K562 (cell line): ENCODE measurements at regions not wholly inside any gene's neighbourhood (a gene's known extent, or its start where the extent isn't known, plus 50 kb on each side); places are given as distances from the start of the nearest gene placed in this dataset.

Source experiments
- ATAC-seq: fragments of 200-7000 bp; cut with Tn5 transposase; 3 replicates; pipeline ENCODE4 v1.9.1; 2020; ENCODE audit warnings: moderate library complexity
- BruUV-seq: library from RNA; stranded (reverse); fragments of 400-500 nt; replicated peaks from 2 replicates; lab custom pipeline; 2021; lab: Mats Ljungman, UMichigan
- CTCF ChIA-PET: fragments of 300-600 bp; formaldehyde crosslinking; extraction: SDS; loops from one replicate; lab custom pipeline; 2021; ENCODE audit warnings: low intra/inter-chr PET ratio; lab: Yijun Ruan, JAX
- POLR2A ChIA-PET: fragments of 300-600, 350-650 bp; sonication (Branson Sonifier 250); formaldehyde crosslinking; extraction: SDS; loops from one replicate; lab custom pipeline; 2021; ENCODE audit warnings: antibody characterized with exemption, inconsistent platforms; lab: Yijun Ruan, JAX
- DNase-seq, 4 experiments: peaks; one replicate each; pipeline versions ENCODE4 v3.0.0 to v3.0.0-alpha.2; 2011 to 2018; ENCODE audit warnings: low spot score in 3 of 4, mixed read lengths in 3 of 4; ENCODE audit errors: extremely low read depth in 1 of 4
- FAIRE-seq: peaks from 2 replicates; lab custom pipeline; 2011; peaks lifted over from hg19 to GRCh38; lab: Jason Lieb, UNC
- H2AFZ ChIP-seq: 2 replicates; pipeline ENCODE4 v1.6.0; 2011; ENCODE audit warnings: low read depth, low read length, control low read depth, inconsistent platforms
- H3K27ac ChIP-seq: fragments of 200-600 bp; 3 replicates; pipeline ENCODE4 v1.8.0; 2011; ENCODE audit warnings: low read depth, mild to moderate bottlenecking, control low read depth, inconsistent platforms, low read length, moderate library complexity, mixed read lengths; ENCODE audit errors: extremely low read depth
- H3K27me3 ChIP-seq, 2 experiments: fragments of 300-600 bp in 1 of 2; 2 replicates in 1 of 2; 3 replicates in 1 of 2; pipeline versions ENCODE4 v1.6.0 to v1.8.0; 2011; ENCODE audit warnings: inconsistent platforms in 2 of 2, low read length in 2 of 2, mild to moderate bottlenecking in 1 of 2, mixed read lengths in 1 of 2, moderate library complexity in 1 of 2; ENCODE audit not compliant: control insufficient read depth in 2 of 2, insufficient read depth in 2 of 2
- H3K36me3 ChIP-seq: fragments of 300-600 bp; 3 replicates; pipeline ENCODE4 v1.8.0; 2011; ENCODE audit warnings: mild to moderate bottlenecking, low read length, inconsistent platforms; ENCODE audit not compliant: control insufficient read depth, insufficient read depth
- H3K4me1 ChIP-seq, 2 experiments: fragments of 200-600 bp in 1 of 2; replicated peaks in 1 of 2; 2 replicates in 1 of 2; 3 replicates in 1 of 2; pipeline versions ENCODE4 v1.5.1 to v1.8.0; 2011; ENCODE audit warnings: inconsistent platforms in 2 of 2, low read length in 2 of 2, mild to moderate bottlenecking in 1 of 2, mixed read lengths in 1 of 2, moderate library complexity in 1 of 2; ENCODE audit not compliant: control insufficient read depth in 2 of 2, insufficient read depth in 2 of 2
- H3K4me2 ChIP-seq: 2 replicates; pipeline ENCODE4 v1.6.1; 2011; ENCODE audit warnings: low read length, control low read depth, inconsistent platforms, mixed read lengths; ENCODE audit not compliant: insufficient read depth
- H3K4me3 ChIP-seq: fragments of 200-600 bp; sonication (generic), shearing (Covaris generic); 2 replicates; pipeline ENCODE4 v1.5.1; 2016; ENCODE audit warnings: control low read depth, inconsistent platforms
- H3K79me2 ChIP-seq: fragments of 200-600 bp; 3 replicates; pipeline ENCODE4 v1.8.0; 2011; ENCODE audit warnings: low read length, inconsistent platforms; ENCODE audit not compliant: control insufficient read depth, insufficient read depth
- H3K9ac ChIP-seq, 2 experiments: 2 replicates each; pipeline versions ENCODE4 v1.6.0 to v1.6.1; 2011; ENCODE audit warnings: low read depth in 2 of 2, low read length in 2 of 2, control low read depth in 1 of 2, inconsistent platforms in 1 of 2, mild to moderate bottlenecking in 1 of 2, mixed read lengths in 1 of 2; ENCODE audit not compliant: insufficient read depth in 1 of 2
- H3K9me1 ChIP-seq: one replicate; pipeline ENCODE4 v1.6.0; 2011; ENCODE audit warnings: inconsistent platforms, mild to moderate bottlenecking, low read length, moderate library complexity; ENCODE audit not compliant: control insufficient read depth, insufficient read depth
- H3K9me3 ChIP-seq: replicated peaks from 2 replicates; pipeline ENCODE4 v1.5.1; 2011; ENCODE audit warnings: low read depth, low read length, inconsistent platforms; ENCODE audit not compliant: control insufficient read depth, insufficient read depth
- H4K20me1 ChIP-seq: replicated peaks from 2 replicates; pipeline ENCODE4 v1.6.1; 2011; ENCODE audit warnings: low read length, inconsistent platforms, mixed read lengths; ENCODE audit not compliant: control insufficient read depth, insufficient read depth
- ARID2 ChIP-seq: fragments of 450-650 bp; IDR thresholded peaks from 2 replicates; pipeline ENCODE4 v1.6.1; 2017; ENCODE audit warnings: antibody characterized with exemption, mild to moderate bottlenecking
- E2F5 ChIP-seq: sonication (generic); formaldehyde crosslinking; IDR thresholded peaks from 2 replicates; pipeline ENCODE4 v1.8.0; 2022; ENCODE audit warnings: mild to moderate bottlenecking, missing genetic modification reagents
- PHF21A ChIP-seq: fragments of 450-650 bp; IDR thresholded peaks from 2 replicates; pipeline ENCODE4 v1.6.1; 2017; ENCODE audit warnings: low read depth, borderline replicate concordance
- PRDM10 ChIP-seq: fragments of 450-650 bp; IDR thresholded peaks from 2 replicates; pipeline ENCODE4 v1.6.1; 2018; ENCODE audit not compliant: partially characterized antibody
- ZFPM2 ChIP-seq: fragments of 250-450 bp; sonication (Bioruptor Pico); IDR thresholded peaks from 2 replicates; pipeline ENCODE4 v1.5.1; 2022; ENCODE audit warnings: mild to moderate bottlenecking
- WGBS: fragments of 100-300 bp; shearing (Covaris generic); methylation state at CpG from one replicate; pipeline ENCODE4 v1.1.6; 2016; ENCODE audit warnings: low coverage, mixed read lengths; ENCODE audit not compliant: insufficient coverage; ENCODE audit errors: missing lambda C conversion rate; 5-methylcytosine and 5-hydroxymethylcytosine counted together
- in situ Hi-C: fragments of 300-500 bp; cut with MboI; formaldehyde crosslinking; loops from 4 replicates; pipeline ENCODE4 v1.15.0; 2018; ENCODE audit warnings: inconsistent platforms, mixed read lengths
- intact Hi-C: fragments of 100-400 bp; cut with micrococcal nuclease; formaldehyde crosslinking; loops from 2 replicates; pipeline ENCODE4 v1.14.2; 2022
- TF ChIP-seq, protein P1 (sequence below): fragments of 450-650 bp; formaldehyde crosslinking; IDR thresholded peaks from 2 replicates; pipeline ENCODE4 v1.4.0; 2020; ENCODE audit warnings: mild to moderate bottlenecking, moderate library complexity
- TF ChIP-seq, protein P2 (sequence below): fragments of 250-450 bp; sonication (Bioruptor Pico); IDR thresholded peaks from 2 replicates; pipeline ENCODE4 v1.4.0; 2020

GRCh38 chr13:84447640-84447978, 565.3 kb upstream of the SLITRK1 start:
- H3K9me1 ChIP-seq, result no peaks in the 10 kb centered on the region
- POLR2A ChIA-PET, result no interaction called here

More at GRCh38 chr13:84447640-84447978, 565.3 kb upstream of the SLITRK1 start:
- in situ Hi-C loops, result no loop called here
- Histone ChIP-seq H3K9ac (no peak overlapping the region), H3K36me3 (no peaks in the 10 kb centered on the region), H2AFZ (no peak overlapping the region), H3K27ac (no peak overlapping the region), H3K4me2 (no peak overlapping the region), H3K79me2 (no peaks in the 10 kb centered on the region), H3K9me3 (no peaks in the 10 kb centered on the region), H3K4me3 (no peak overlapping the region), H3K27me3 (no peaks in the 10 kb centered on the region), H4K20me1 (no peaks in the 10 kb centered on the region), H3K4me1 (no peaks in the 10 kb centered on the region)
- CTCF ChIA-PET, result no interaction called here
- ATAC-seq (no peak), FAIRE-seq (no peak), DNase-seq (no peak)
- no TSS peak for BruUV-seq
- intact Hi-C loops, result no loop called here
- WGBS, result 0% methylated on average over 1 of the region's 4 CpGs
- no peak for TF ChIP-seq ZFPM2 (CRISPR knock-in tag)
- TF ChIP-seq, protein P1, sequence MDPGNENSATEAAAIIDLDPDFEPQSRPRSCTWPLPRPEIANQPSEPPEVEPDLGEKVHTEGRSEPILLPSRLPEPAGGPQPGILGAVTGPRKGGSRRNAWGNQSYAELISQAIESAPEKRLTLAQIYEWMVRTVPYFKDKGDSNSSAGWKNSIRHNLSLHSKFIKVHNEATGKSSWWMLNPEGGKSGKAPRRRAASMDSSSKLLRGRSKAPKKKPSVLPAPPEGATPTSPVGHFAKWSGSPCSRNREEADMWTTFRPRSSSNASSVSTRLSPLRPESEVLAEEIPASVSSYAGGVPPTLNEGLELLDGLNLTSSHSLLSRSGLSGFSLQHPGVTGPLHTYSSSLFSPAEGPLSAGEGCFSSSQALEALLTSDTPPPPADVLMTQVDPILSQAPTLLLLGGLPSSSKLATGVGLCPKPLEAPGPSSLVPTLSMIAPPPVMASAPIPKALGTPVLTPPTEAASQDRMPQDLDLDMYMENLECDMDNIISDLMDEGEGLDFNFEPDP (CRISPR knock-in tag), result no peak
- no peak for TF ChIP-seq PHF21A
- TF ChIP-seq E2F5, result no peak
- TF ChIP-seq ARID2, result no peak
- TF ChIP-seq PRDM10, result no peak
- TF ChIP-seq, protein P2, sequence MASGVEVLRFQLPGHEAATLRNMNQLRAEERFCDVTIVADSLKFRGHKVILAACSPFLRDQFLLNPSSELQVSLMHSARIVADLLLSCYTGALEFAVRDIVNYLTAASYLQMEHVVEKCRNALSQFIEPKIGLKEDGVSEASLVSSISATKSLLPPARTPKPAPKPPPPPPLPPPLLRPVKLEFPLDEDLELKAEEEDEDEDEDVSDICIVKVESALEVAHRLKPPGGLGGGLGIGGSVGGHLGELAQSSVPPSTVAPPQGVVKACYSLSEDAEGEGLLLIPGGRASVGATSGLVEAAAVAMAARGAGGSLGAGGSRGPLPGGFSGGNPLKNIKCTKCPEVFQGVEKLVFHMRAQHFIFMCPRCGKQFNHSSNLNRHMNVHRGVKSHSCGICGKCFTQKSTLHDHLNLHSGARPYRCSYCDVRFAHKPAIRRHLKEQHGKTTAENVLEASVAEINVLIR, result no peak
